ENCODE measurements at regions not wholly inside any gene's neighbourhood (a gene's known extent, or its start where the extent isn't known, plus 50 kb on each side); places are given as distances from the start of the nearest gene placed in this dataset.
"Not testable (repeated sequence)": the region's sequence is repeated elsewhere in the genome, so short reads cannot be mapped to it uniquely, and the experiment has no call there.

DNA sequence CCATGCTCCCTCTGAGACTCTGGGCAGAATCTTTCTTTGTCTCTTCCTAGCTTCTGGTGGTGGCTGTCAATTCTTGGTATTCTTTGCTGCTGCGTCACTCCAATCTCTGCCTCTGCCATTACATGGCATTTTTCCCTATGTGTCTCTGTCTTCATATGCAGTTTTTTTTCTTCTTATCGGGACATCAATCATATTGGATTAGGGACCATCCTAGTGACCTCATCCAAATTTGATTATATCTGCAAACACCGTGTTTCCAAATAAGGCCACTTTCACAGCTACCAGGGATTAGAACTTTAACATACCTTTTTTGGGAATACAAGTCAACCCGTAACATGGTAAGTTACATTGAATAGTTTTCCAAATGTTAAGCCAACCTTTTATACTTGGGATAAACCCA lies 358.2 kb upstream of the FRG2C start:
- no peak overlapping the region for H3K4me2 ChIP-seq (ENCODE audit: low read length)
- ChIA-PET POLR2A (interaction anchor here (0.7 kb wide), 1 partner anchor 12 kb away, joined by 4 read pairs; no protein-coding TSS in a partner anchor), CTCF (ENCODE audit: unreplicated experiment) (no interaction called here)
- TF ChIP-seq EZH2phosphoT487 (IDR thresholded peaks at IDR 0.05; ENCODE audit: borderline replicate concordance, low read depth, low read length), result no peak
- TF ChIP-seq, protein P1, sequence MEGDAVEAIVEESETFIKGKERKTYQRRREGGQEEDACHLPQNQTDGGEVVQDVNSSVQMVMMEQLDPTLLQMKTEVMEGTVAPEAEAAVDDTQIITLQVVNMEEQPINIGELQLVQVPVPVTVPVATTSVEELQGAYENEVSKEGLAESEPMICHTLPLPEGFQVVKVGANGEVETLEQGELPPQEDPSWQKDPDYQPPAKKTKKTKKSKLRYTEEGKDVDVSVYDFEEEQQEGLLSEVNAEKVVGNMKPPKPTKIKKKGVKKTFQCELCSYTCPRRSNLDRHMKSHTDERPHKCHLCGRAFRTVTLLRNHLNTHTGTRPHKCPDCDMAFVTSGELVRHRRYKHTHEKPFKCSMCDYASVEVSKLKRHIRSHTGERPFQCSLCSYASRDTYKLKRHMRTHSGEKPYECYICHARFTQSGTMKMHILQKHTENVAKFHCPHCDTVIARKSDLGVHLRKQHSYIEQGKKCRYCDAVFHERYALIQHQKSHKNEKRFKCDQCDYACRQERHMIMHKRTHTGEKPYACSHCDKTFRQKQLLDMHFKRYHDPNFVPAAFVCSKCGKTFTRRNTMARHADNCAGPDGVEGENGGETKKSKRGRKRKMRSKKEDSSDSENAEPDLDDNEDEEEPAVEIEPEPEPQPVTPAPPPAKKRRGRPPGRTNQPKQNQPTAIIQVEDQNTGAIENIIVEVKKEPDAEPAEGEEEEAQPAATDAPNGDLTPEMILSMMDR (conservative IDR thresholded peaks at IDR 0.05; ENCODE audit: low read length), result no peak
- no peaks in the 10 kb centered on the region for H3K9me2 ChIP-seq (ENCODE audit: insufficient read depth, low read length)
- no peaks in the 10 kb centered on the region for H3K4me1 ChIP-seq (ENCODE audit: insufficient read depth, low read length, poor library complexity, severe bottlenecking)
- no peak overlapping the region for H3K27ac ChIP-seq (ENCODE audit: low read depth, low read length, poor library complexity, severe bottlenecking)
- no TSS peak for BruUV-seq (replicated peaks)
- H3K36me3 ChIP-seq (ENCODE audit: insufficient read depth, low read length), result no peaks in the 10 kb centered on the region
- DNase-seq (ENCODE audit: low spot score), result no peak
- no peak overlapping the region for H3K4me3 ChIP-seq (ENCODE audit: low read depth, low read length, poor library complexity, severe bottlenecking)
- H2AFZ ChIP-seq (ENCODE audit: low read length), result no peak overlapping the region
- H3K9me3 ChIP-seq (ENCODE audit: low read length), result no peaks in the 10 kb centered on the region
- H4K20me1 ChIP-seq (ENCODE audit: insufficient read depth, low read length), result no peaks in the 10 kb centered on the region
- H3K79me2 ChIP-seq (ENCODE audit: insufficient read depth, low read depth, low read length), result no peaks in the 10 kb centered on the region
- intact Hi-C loops (cut with micrococcal nuclease; ENCODE audit: unreplicated experiment), result no loop called here

DNA sequence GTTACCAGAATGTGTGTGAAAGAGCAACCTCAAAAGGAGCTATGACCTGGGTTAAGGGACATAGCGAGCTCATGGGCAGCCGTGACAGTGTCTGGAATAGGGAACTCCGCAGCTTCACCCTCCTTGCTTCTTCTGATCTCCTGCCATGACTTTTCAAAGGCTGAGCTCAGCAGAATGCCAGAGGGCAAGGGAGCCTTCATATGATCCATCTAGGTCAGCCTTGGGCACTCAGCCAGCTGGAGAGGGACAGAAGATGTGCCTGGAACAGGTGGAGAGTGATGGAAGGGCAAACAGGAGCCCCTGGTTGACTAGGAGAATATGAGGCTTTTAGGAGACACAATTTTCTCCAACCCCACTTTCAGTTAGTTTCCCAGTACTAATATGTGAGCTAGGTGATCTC lies 352.8 kb upstream of the FRG2C start:
- H3K36me3 ChIP-seq (ENCODE audit: insufficient read depth, low read length); H3K4me1 ChIP-seq (ENCODE audit: insufficient read depth, low read length, poor library complexity, severe bottlenecking); intact Hi-C loops (cut with micrococcal nuclease; ENCODE audit: unreplicated experiment); H2AFZ ChIP-seq (ENCODE audit: low read length); H3K27ac ChIP-seq (ENCODE audit: low read depth, low read length, poor library complexity, severe bottlenecking); H3K9me3 ChIP-seq (ENCODE audit: low read length); H4K20me1 ChIP-seq (ENCODE audit: insufficient read depth, low read length); BruUV-seq (replicated peaks); POLR2A ChIA-PET; H3K4me3 ChIP-seq (ENCODE audit: low read depth, low read length, poor library complexity, severe bottlenecking); CTCF ChIA-PET (ENCODE audit: unreplicated experiment); H3K79me2 ChIP-seq (ENCODE audit: insufficient read depth, low read depth, low read length); H3K4me2 ChIP-seq (ENCODE audit: low read length); H3K9me2 ChIP-seq (ENCODE audit: insufficient read depth, low read length); DNase-seq (ENCODE audit: low spot score): not testable (repeated sequence)

DNA sequence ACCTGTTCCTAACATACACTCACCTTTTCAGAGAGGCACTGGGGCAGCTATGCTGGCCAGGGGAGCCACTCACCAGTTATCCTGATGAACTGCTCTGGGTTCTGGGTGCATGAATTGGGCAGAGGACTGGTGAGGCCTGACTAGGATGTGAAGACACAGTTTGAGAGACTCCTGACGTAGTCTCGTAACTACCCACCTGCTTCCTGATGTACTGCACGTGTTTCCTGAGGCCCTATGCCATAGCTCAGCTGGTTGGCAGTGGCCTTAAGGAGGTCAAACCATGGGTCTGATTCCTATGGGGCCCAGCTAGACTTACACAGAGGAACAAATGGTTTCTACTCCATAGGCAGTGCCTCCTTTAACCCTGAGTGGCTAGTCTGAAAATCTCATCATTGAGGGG lies 351.7 kb upstream of the FRG2C start:
- H3K9me3 ChIP-seq (ENCODE audit: low read length); CTCF ChIA-PET (ENCODE audit: unreplicated experiment); H3K27ac ChIP-seq (ENCODE audit: low read depth, low read length, poor library complexity, severe bottlenecking); H3K4me3 ChIP-seq (ENCODE audit: low read depth, low read length, poor library complexity, severe bottlenecking); H3K9me2 ChIP-seq (ENCODE audit: insufficient read depth, low read length); H2AFZ ChIP-seq (ENCODE audit: low read length); H3K36me3 ChIP-seq (ENCODE audit: insufficient read depth, low read length); intact Hi-C loops (cut with micrococcal nuclease; ENCODE audit: unreplicated experiment); H3K4me2 ChIP-seq (ENCODE audit: low read length); H3K79me2 ChIP-seq (ENCODE audit: insufficient read depth, low read depth, low read length); POLR2A ChIA-PET; H4K20me1 ChIP-seq (ENCODE audit: insufficient read depth, low read length); H3K4me1 ChIP-seq (ENCODE audit: insufficient read depth, low read length, poor library complexity, severe bottlenecking); DNase-seq (ENCODE audit: low spot score); BruUV-seq (replicated peaks): not testable (repeated sequence)

DNA sequence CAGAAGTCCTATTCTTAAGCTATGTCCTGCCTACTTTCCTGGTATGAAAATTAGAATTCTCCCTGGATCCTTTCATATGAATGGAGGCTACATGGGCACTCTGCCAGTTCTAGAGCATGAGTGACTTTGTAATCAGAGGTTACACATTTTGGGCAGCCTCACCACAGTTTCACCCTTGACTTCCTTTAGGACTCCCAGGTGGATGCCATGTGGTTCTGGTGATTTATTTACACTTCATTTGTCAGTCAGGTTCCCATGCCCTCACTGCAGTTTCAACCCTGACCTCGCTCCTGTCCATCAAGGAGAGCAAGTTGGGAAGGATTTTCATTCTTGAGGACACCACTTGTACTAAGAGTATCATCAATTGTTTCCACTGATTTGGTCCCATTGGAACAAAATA lies 344.4 kb upstream of the FRG2C start:
- intact Hi-C loops (cut with micrococcal nuclease; ENCODE audit: unreplicated experiment); H3K36me3 ChIP-seq (ENCODE audit: insufficient read depth, low read length); H3K4me2 ChIP-seq (ENCODE audit: low read length); H2AFZ ChIP-seq (ENCODE audit: low read length); H3K9me2 ChIP-seq (ENCODE audit: insufficient read depth, low read length); H3K4me3 ChIP-seq (ENCODE audit: low read depth, low read length, poor library complexity, severe bottlenecking); BruUV-seq (replicated peaks); H3K27ac ChIP-seq (ENCODE audit: low read depth, low read length, poor library complexity, severe bottlenecking); H3K79me2 ChIP-seq (ENCODE audit: insufficient read depth, low read depth, low read length); H4K20me1 ChIP-seq (ENCODE audit: insufficient read depth, low read length); H3K9me3 ChIP-seq (ENCODE audit: low read length); H3K4me1 ChIP-seq (ENCODE audit: insufficient read depth, low read length, poor library complexity, severe bottlenecking); POLR2A ChIA-PET; CTCF ChIA-PET (ENCODE audit: unreplicated experiment); DNase-seq (ENCODE audit: low spot score): not testable (repeated sequence)
